NCI-H1436 (cell line): ENCODE measurements at regions not wholly inside any gene's neighbourhood (a gene's known extent, or its start where the extent isn't known, plus 50 kb on each side); places are given as distances from the start of the nearest gene placed in this dataset.

ENCODE experiments used
- DNase-seq: peaks from one replicate; lab custom pipeline; 2025; lab: John Stamatoyannopoulos, UW

GRCh38 chr15:54719325-54719724 is 477.4 kb downstream of the RSL24D1 start:
- no peak for DNase-seq

GRCh38 chr15:54707805-54708752 is 488.7 kb downstream of the RSL24D1 start:
- DNase-seq: no peak

GRCh38 chr15:54687628-54688027 is 509.1 kb downstream of the RSL24D1 start:
- DNase-seq: no peak
